Testis (tissue), 2 donors: ENCODE measurements at regions not wholly inside any gene's neighbourhood (a gene's known extent, or its start where the extent isn't known, plus 50 kb on each side); places are given as distances from the start of the nearest gene placed in this dataset.

Experiments
- DNase-seq: peaks from one replicate; pipeline ENCODE4 v3.0.0-alpha.2; 2019
- H3K27ac ChIP-seq, 2 donors: fragments of 200-600 bp; sonication (generic); one replicate each; pipeline ENCODE4 v1.5.1; 2019
- H3K27me3 ChIP-seq: fragments of 200-600 bp; sonication (generic); one replicate; pipeline ENCODE4 v1.5.1; 2019
- H3K36me3 ChIP-seq: fragments of 200-600 bp; sonication (generic); one replicate; pipeline ENCODE4 v1.5.1; 2017; ENCODE audit warnings: low read depth; ENCODE audit errors: missing control alignments
- H3K4me1 ChIP-seq: fragments of 200-600 bp; sonication (generic); one replicate; pipeline ENCODE4 v1.5.1; 2019
- H3K4me3 ChIP-seq, 2 donors: fragments of 200-600 bp; sonication (generic); one replicate each; pipeline ENCODE4 v1.5.1; 2017 to 2019
- H3K9me3 ChIP-seq: fragments of 200-600 bp; sonication (generic); one replicate; pipeline ENCODE4 v1.5.1; 2017
- POLR2A ChIP-seq: fragments of 450-650 bp; IDR thresholded peaks from one replicate; pipeline ENCODE4 v1.6.1; 2017; ENCODE audit warnings: antibody characterized with exemption, mild to moderate bottlenecking, moderate library complexity
- WGBS, 2 donors: methylation state at CpG; one replicate each; pipeline ENCODE4 v1.1.5; 2018; 5-methylcytosine and 5-hydroxymethylcytosine counted together
- intact Hi-C: fragments of 100-400 bp; cut with DNase I; formaldehyde crosslinking; loops from one replicate; pipeline ENCODE4 v1.15.1; 2023; ENCODE audit warnings: low total_unique reads
- TF ChIP-seq, protein P1 (sequence below), 3 experiments: fragments of 450-650 bp in 2 of 3; fragments of 200-600 bp in 1 of 3; sonication (generic) in 1 of 3; IDR thresholded peaks; one replicate each; pipeline ENCODE4 v1.5.1; 2016 to 2019; ENCODE audit warnings: antibody characterized with exemption in 3 of 3, mild to moderate bottlenecking in 2 of 3, moderate library complexity in 1 of 3

DNA sequence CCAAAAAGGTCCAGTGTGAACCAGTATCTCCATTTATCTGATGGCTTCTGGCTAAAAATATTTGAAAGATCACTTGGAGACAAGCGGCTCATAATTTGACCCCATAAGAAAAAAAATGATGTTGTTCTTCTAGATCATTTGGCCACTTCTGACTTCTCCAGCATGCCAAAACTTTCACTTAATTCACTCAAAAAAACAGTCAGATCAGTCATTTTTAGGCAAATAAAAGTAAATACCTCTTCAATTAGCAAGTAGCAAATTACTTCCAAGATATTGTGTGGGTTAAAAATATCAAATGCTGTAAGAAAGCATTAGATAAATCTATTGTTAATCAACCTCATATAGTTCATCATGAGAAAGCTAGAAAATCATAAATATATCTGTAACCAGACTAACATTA lies 106.0 kb downstream of the ZC3H11B start:
- intact Hi-C loops: no loop called here
- H3K4me3 ChIP-seq: no peak overlapping the region
- H3K9me3 ChIP-seq: no peaks in the 10 kb centered on the region
- TF ChIP-seq, protein P1, sequence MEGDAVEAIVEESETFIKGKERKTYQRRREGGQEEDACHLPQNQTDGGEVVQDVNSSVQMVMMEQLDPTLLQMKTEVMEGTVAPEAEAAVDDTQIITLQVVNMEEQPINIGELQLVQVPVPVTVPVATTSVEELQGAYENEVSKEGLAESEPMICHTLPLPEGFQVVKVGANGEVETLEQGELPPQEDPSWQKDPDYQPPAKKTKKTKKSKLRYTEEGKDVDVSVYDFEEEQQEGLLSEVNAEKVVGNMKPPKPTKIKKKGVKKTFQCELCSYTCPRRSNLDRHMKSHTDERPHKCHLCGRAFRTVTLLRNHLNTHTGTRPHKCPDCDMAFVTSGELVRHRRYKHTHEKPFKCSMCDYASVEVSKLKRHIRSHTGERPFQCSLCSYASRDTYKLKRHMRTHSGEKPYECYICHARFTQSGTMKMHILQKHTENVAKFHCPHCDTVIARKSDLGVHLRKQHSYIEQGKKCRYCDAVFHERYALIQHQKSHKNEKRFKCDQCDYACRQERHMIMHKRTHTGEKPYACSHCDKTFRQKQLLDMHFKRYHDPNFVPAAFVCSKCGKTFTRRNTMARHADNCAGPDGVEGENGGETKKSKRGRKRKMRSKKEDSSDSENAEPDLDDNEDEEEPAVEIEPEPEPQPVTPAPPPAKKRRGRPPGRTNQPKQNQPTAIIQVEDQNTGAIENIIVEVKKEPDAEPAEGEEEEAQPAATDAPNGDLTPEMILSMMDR (IDR thresholded peaks at IDR 0.05): no peak
- no peak for TF ChIP-seq POLR2A
- H3K27me3 ChIP-seq: no peaks in the 10 kb centered on the region
- no peaks in the 10 kb centered on the region for H3K36me3 ChIP-seq
- WGBS, 2 donors: 64 to 65% methylated on average over 1 of the region's 1 CpG
- H3K27ac ChIP-seq: no peak overlapping the region
- DNase-seq: no peak
- H3K4me1 ChIP-seq: no peaks in the 10 kb centered on the region

- WGBS, 2 donors: 28 to 53% methylated on average over 3 to 4 of the region's 4 CpGs
- H3K4me3 ChIP-seq: no peak overlapping the region
- H3K27ac ChIP-seq: no peak overlapping the region
- H3K4me1 ChIP-seq: no peaks in the 10 kb centered on the region
- intact Hi-C loops: no loop called here
- H3K27me3 ChIP-seq: no peaks in the 10 kb centered on the region
- TF ChIP-seq POLR2A: no peak
- TF ChIP-seq, protein P1 (IDR thresholded peaks at IDR 0.05): no peak
- H3K36me3 ChIP-seq: no peaks in the 10 kb centered on the region
- DNase-seq: no peak
- no peaks in the 10 kb centered on the region for H3K9me3 ChIP-seq
Observed at GRCh38 chr1:219506473-219506899, 106.4 kb downstream of the ZC3H11B start.

DNA sequence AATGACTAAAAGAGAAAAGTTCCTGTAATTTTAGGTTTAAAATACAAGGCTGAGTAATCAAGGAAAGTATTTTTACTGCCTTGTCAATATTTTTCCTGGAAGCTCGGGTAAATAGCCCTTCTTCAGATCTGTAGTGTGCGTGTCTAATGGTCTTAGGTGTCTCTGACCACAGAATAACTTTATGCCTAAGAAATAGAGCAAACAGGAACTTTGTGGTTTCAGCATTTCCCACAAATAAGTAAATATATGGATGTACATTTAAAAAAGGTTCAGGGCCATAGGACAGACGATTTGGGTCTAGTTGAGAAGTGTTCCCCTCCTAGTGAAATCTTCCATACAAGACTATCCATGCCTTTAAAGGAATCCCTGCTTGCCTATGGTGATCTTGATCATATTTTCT lies 107.0 kb downstream of the ZC3H11B start:
- TF ChIP-seq POLR2A: no peak
- TF ChIP-seq, protein P1 (IDR thresholded peaks at IDR 0.05): no peak
- no peaks in the 10 kb centered on the region for H3K9me3 ChIP-seq
- no peaks in the 10 kb centered on the region for H3K4me1 ChIP-seq
- H3K36me3 ChIP-seq: no peaks in the 10 kb centered on the region
- H3K4me3 ChIP-seq: no peak overlapping the region
- H3K27me3 ChIP-seq: no peaks in the 10 kb centered on the region
- 79 to 85% methylated on average over 3 of the region's 3 CpGs for WGBS, 2 donors
- DNase-seq: no peak
- intact Hi-C loops: no loop called here
- no peak overlapping the region for H3K27ac ChIP-seq

- no peaks in the 10 kb centered on the region for H3K9me3 ChIP-seq
- 64 to 67% methylated on average over 4 of the region's 4 CpGs for WGBS, 2 donors
- no peaks in the 10 kb centered on the region for H3K27me3 ChIP-seq
Observed at GRCh38 chr1:219503604-219504003, 109.3 kb downstream of the ZC3H11B start.

More at GRCh38 chr1:219503604-219504003, 109.3 kb downstream of the ZC3H11B start:
- Histone ChIP-seq H3K36me3 (no peaks in the 10 kb centered on the region), H3K4me3 (no peak overlapping the region), H3K27ac (no peak overlapping the region), H3K4me1 (no peaks in the 10 kb centered on the region)
- DNase-seq: no peak
- intact Hi-C loops: no loop called here
- TF ChIP-seq POLR2A: no peak
- TF ChIP-seq, protein P1 (IDR thresholded peaks at IDR 0.05): no peak
